ENCODE measurements at regions not wholly inside any gene's neighbourhood (a gene's known extent, or its start where the extent isn't known, plus 50 kb on each side); places are given as distances from the start of the nearest gene placed in this dataset.

DNA sequence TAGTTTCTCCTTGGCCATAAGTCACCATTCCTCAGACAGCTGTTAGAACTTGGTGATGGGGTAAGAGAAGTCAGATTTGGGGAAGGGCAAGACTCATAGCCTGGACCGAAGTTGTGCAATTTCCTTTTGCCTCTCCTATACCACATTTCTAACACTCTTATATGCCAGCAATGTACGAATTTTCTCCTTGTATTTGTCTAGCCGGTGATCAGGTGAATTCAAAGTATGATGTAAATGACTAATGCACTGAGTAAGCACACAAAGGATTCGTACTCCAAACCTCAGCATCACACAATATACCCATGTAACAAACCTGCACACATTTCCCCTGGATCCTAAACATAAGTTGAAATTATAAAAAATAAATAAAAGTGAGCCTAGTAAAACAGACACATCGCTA lies 1143.5 kb upstream of the CELF4 start:
- TF ChIP-seq, protein P1, sequence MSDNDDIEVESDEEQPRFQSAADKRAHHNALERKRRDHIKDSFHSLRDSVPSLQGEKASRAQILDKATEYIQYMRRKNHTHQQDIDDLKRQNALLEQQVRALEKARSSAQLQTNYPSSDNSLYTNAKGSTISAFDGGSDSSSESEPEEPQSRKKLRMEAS (IDR thresholded peaks at IDR 0.05; ENCODE audit: low read depth, low read length), result no peak
- no peak for TF ChIP-seq MYC (IDR thresholded peaks at IDR 0.05; ENCODE audit: low read depth, low read length)
- TF ChIP-seq, protein P2, sequence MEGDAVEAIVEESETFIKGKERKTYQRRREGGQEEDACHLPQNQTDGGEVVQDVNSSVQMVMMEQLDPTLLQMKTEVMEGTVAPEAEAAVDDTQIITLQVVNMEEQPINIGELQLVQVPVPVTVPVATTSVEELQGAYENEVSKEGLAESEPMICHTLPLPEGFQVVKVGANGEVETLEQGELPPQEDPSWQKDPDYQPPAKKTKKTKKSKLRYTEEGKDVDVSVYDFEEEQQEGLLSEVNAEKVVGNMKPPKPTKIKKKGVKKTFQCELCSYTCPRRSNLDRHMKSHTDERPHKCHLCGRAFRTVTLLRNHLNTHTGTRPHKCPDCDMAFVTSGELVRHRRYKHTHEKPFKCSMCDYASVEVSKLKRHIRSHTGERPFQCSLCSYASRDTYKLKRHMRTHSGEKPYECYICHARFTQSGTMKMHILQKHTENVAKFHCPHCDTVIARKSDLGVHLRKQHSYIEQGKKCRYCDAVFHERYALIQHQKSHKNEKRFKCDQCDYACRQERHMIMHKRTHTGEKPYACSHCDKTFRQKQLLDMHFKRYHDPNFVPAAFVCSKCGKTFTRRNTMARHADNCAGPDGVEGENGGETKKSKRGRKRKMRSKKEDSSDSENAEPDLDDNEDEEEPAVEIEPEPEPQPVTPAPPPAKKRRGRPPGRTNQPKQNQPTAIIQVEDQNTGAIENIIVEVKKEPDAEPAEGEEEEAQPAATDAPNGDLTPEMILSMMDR (IDR thresholded peaks at IDR 0.05; ENCODE audit: low read depth, low read length), result no peak
- no peak for TF ChIP-seq POLR2A (IDR thresholded peaks at IDR 0.05; ENCODE audit: extremely low read depth, insufficient read length)

DNA sequence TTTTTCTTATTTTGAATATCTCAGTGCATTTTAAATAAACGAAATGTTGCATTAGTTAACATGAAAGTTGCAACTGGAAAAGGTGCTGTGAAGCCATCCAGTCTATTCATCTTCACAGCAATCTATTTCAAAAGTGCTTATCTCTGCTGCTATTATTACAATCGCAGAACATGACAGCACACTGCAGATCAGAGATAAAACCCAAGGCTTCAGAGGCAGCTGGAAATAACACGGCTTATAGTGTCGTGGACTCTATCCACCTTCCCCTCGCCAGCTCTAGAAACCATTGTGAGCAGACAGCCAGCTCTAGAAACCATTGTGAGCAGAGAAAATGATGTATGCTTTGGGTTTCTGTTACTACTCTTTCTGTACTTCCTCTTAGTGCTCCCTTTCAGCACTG lies 1140.8 kb upstream of the CELF4 start:
- no peak for DNase-seq (ENCODE audit: low read depth)
- TF ChIP-seq, protein P1 (IDR thresholded peaks at IDR 0.05; ENCODE audit: low read depth, low read length), result no peak
- no peak for TF ChIP-seq POLR2A (IDR thresholded peaks at IDR 0.05; ENCODE audit: extremely low read depth, insufficient read length)
- TF ChIP-seq, protein P2 (IDR thresholded peaks at IDR 0.05; ENCODE audit: low read depth, low read length), result no peak
- TF ChIP-seq MYC (IDR thresholded peaks at IDR 0.05; ENCODE audit: low read depth, low read length), result no peak
- H3K4me3 ChIP-seq (ENCODE audit: low read depth, low read length), result no peak overlapping the region

More for the DNA sequence above, 1143.5 kb upstream of the CELF4 start:
- no peak overlapping the region for H3K4me3 ChIP-seq (ENCODE audit: low read depth, low read length)
- no peak for DNase-seq (ENCODE audit: low read depth)

DNA sequence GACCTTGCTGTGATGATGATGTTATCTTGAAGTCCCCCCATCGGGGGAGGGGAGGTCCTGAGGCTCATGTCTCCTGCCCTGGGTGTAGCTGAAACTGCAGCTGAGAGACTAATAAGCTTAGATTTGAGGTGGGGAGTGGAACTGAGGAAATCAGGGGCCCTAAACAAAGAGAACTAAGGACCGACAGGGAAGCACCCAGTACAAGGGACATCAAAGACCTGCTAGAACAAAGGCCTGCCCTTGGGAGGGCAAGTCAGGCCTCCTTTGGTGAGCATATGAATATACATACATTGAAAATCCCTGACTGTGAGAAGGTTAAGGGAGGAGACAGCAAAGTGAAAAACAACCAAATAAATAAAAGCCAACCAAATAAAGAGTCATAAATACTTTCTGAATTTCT lies 1132.5 kb upstream of the CELF4 start:
- TF ChIP-seq POLR2A (IDR thresholded peaks at IDR 0.05; ENCODE audit: extremely low read depth, insufficient read length), result no peak
- TF ChIP-seq MYC (IDR thresholded peaks at IDR 0.05; ENCODE audit: low read depth, low read length), result no peak
- TF ChIP-seq, protein P1 (IDR thresholded peaks at IDR 0.05; ENCODE audit: low read depth, low read length), result no peak
- TF ChIP-seq, protein P2 (IDR thresholded peaks at IDR 0.05; ENCODE audit: low read depth, low read length), result no peak
- DNase-seq (ENCODE audit: low read depth), result no peak
- no peak overlapping the region for H3K4me3 ChIP-seq (ENCODE audit: low read depth, low read length)

DNA sequence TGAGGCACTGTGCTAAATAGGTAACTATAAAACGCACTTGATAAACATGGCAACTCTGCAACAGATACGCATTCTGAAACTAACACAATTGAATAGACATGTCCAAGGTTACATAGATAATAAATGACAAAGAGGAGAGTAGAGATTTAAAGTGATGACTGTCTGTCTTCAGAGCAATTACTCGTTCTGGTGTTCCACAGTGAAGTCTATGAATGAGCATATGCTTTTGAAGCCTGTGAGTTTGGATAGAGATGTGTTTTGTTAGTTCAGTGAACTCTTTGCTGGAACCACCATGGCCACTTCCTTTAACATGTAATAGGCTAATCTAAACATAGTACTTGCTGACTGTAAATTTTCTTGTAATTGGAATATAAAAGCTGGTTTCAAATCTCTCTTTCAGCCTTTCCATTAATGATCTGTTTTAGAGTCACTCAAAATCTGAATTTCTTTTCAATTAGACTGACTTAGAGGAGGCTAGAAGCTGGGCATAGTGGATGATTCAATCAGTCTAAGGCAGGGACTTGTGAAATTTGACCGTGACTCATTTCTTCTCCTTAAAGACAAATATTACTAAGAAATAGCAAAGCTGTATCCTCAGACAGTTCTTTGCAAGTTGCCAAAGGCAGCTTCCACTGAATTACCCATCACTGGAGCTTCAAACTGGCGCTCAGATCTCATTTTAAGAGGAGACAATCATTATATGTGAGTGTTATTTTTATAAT lies 1130.1 kb upstream of the CELF4 start:
- TF ChIP-seq, protein P1 (IDR thresholded peaks at IDR 0.05; ENCODE audit: low read depth, low read length), result no peak
- no peak for TF ChIP-seq MYC (IDR thresholded peaks at IDR 0.05; ENCODE audit: low read depth, low read length)
- no peak for TF ChIP-seq POLR2A (IDR thresholded peaks at IDR 0.05; ENCODE audit: extremely low read depth, insufficient read length)
- TF ChIP-seq, protein P2 (IDR thresholded peaks at IDR 0.05; ENCODE audit: low read depth, low read length), result no peak
- H3K4me3 ChIP-seq (ENCODE audit: low read depth, low read length), result no peak overlapping the region
- DNase-seq (ENCODE audit: low read depth), result peak; percentile 8

DNA sequence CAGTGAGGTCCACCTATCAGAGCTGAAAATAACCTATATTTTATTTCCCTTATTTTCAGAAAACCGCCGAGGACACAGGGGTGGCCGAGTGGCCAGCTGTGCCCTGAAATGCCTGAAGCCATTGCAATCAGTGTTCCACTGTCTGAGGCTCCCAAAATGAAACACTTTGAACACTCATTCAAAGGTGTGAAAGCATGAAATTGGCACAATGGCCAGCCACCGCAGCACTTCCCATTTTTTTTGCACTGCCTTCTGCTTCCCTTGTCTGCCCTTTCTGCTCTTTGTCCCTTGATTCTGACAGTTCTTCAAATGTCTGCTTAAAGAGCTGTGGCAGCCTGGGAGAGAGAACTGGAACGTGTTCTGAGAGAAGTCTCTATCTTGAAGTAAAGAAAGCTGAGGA lies 1127.5 kb upstream of the CELF4 start:
- DNase-seq (ENCODE audit: low read depth), result no peak
- no peak overlapping the region for H3K4me3 ChIP-seq (ENCODE audit: low read depth, low read length)
- no peak for TF ChIP-seq MYC (IDR thresholded peaks at IDR 0.05; ENCODE audit: low read depth, low read length)
- TF ChIP-seq, protein P1 (IDR thresholded peaks at IDR 0.05; ENCODE audit: low read depth, low read length), result no peak
- TF ChIP-seq, protein P2 (IDR thresholded peaks at IDR 0.05; ENCODE audit: low read depth, low read length), result no peak
- TF ChIP-seq POLR2A (IDR thresholded peaks at IDR 0.05; ENCODE audit: extremely low read depth, insufficient read length), result no peak
